H9 (cell line): ENCODE measurements at regions not wholly inside any gene's neighbourhood (a gene's known extent, or its start where the extent isn't known, plus 50 kb on each side); places are given as distances from the start of the nearest gene placed in this dataset.

Source experiments
- DNase-seq: peaks from one replicate; pipeline ENCODE4 v3.0.0-alpha.2; 2017
- H2AFZ ChIP-seq: one replicate; pipeline ENCODE4 v1.6.1; 2013; ENCODE audit warnings: mild to moderate bottlenecking, low read length, control low read depth, moderate library complexity
- H2AK5ac ChIP-seq: 2 replicates; pipeline ENCODE4 v1.6.1; 2013; ENCODE audit warnings: low read length, control low read depth, mixed read lengths; ENCODE audit not compliant: insufficient read length
- H2BK120ac ChIP-seq: one replicate; pipeline ENCODE4 v1.6.1; 2013; ENCODE audit warnings: low read depth, mild to moderate bottlenecking, low read length, control low read depth, inconsistent platforms; ENCODE audit not compliant: poor library complexity, severe bottlenecking
- H2BK12ac ChIP-seq: 2 replicates; pipeline ENCODE4 v1.6.1; 2013; ENCODE audit warnings: low read length, control low read depth, mixed read lengths, low read depth; ENCODE audit not compliant: insufficient read length
- H2BK15ac ChIP-seq: 2 replicates; pipeline ENCODE4 v1.6.1; 2013; ENCODE audit warnings: low read depth, low read length, control low read depth
- H2BK20ac ChIP-seq: one replicate; pipeline ENCODE4 v1.6.1; 2013; ENCODE audit warnings: low read depth, mild to moderate bottlenecking, low read length, control low read depth, inconsistent platforms; ENCODE audit not compliant: poor library complexity, severe bottlenecking
- H2BK5ac ChIP-seq: 2 replicates; pipeline ENCODE4 v1.6.1; 2013; ENCODE audit warnings: low read length, control low read depth, mixed read lengths; ENCODE audit not compliant: insufficient read length
- H3K14ac ChIP-seq: 2 replicates; pipeline ENCODE4 v1.6.1; 2013; ENCODE audit warnings: low read length, control low read depth; ENCODE audit not compliant: insufficient read depth
- H3K18ac ChIP-seq: 2 replicates; pipeline ENCODE4 v1.6.1; 2013; ENCODE audit warnings: low read depth, mild to moderate bottlenecking, mixed read lengths, low read length, control low read depth; ENCODE audit not compliant: insufficient read length
- H3K23ac ChIP-seq: 2 replicates; pipeline ENCODE4 v1.6.1; 2013; ENCODE audit warnings: low read length, control low read depth, mixed read lengths, low read depth; ENCODE audit not compliant: insufficient read length
- H3K23me2 ChIP-seq: 2 replicates; pipeline ENCODE4 v1.6.1; 2013; ENCODE audit warnings: low read depth, mild to moderate bottlenecking, mixed read lengths, low read length, control low read depth; ENCODE audit not compliant: insufficient read length, poor library complexity, severe bottlenecking
- H3K27ac ChIP-seq: 2 replicates; pipeline ENCODE4 v1.5.1; 2013; ENCODE audit warnings: low read length, control low read depth, mixed read lengths, low read depth; ENCODE audit not compliant: insufficient read length
- H3K27me3 ChIP-seq: 2 replicates; pipeline ENCODE4 v1.6.1; 2013; ENCODE audit warnings: low read length, control low read depth, inconsistent platforms; ENCODE audit not compliant: insufficient read depth
- H3K4ac ChIP-seq: 2 replicates; pipeline ENCODE4 v1.6.1; 2013; ENCODE audit warnings: low read depth, mild to moderate bottlenecking, control low read depth, inconsistent platforms, low read length, moderate library complexity
- H3K4me1 ChIP-seq: 2 replicates; pipeline ENCODE4 v1.6.1; 2013; ENCODE audit warnings: low read length, control low read depth, inconsistent platforms; ENCODE audit not compliant: insufficient read depth
- H3K4me2 ChIP-seq: 2 replicates; pipeline ENCODE4 v1.6.1; 2013; ENCODE audit warnings: low read length, control low read depth, mixed read lengths; ENCODE audit not compliant: insufficient read length, insufficient read depth
- H3K56ac ChIP-seq: 2 replicates; pipeline ENCODE4 v1.6.1; 2013; ENCODE audit warnings: low read depth, mild to moderate bottlenecking, mixed read lengths, low read length, control low read depth; ENCODE audit not compliant: insufficient read length
- H3K79me1 ChIP-seq: 2 replicates; pipeline ENCODE4 v1.6.1; 2013; ENCODE audit warnings: low read depth, mild to moderate bottlenecking, moderate library complexity, low read length, control low read depth, inconsistent platforms; ENCODE audit not compliant: insufficient read depth, poor library complexity, severe bottlenecking
- H3K79me2 ChIP-seq: 2 replicates; pipeline ENCODE4 v1.6.1; 2013; ENCODE audit warnings: low read length, control low read depth, inconsistent platforms; ENCODE audit not compliant: insufficient read depth
- H3K9ac ChIP-seq: 2 replicates; pipeline ENCODE4 v1.6.1; 2013; ENCODE audit warnings: low read length, control low read depth, mixed read lengths; ENCODE audit not compliant: insufficient read length; ENCODE audit errors: extremely low read depth
- H3K9me3 ChIP-seq: one replicate; pipeline ENCODE4 v1.6.1; 2013; ENCODE audit warnings: low read depth, low read length, inconsistent platforms; ENCODE audit not compliant: control insufficient read depth
- H3T11ph ChIP-seq: one replicate; pipeline ENCODE4 v1.6.1; 2013; ENCODE audit warnings: mild to moderate bottlenecking, low read length, control low read depth, inconsistent platforms
- H4K20me1 ChIP-seq: one replicate; pipeline ENCODE4 v1.6.1; 2013; ENCODE audit not compliant: control insufficient read depth, insufficient read length, insufficient read depth
- H4K5ac ChIP-seq: 2 replicates; pipeline ENCODE4 v1.6.1; 2013; ENCODE audit warnings: low read depth, mild to moderate bottlenecking, mixed read lengths, low read length, control low read depth; ENCODE audit not compliant: insufficient read length
- H4K8ac ChIP-seq: replicated peaks from 2 replicates; pipeline ENCODE4 v1.6.1; 2013; ENCODE audit warnings: low read length, control low read depth, mixed read lengths, low read depth; ENCODE audit not compliant: insufficient read length
- H4K91ac ChIP-seq: 2 replicates; pipeline ENCODE4 v1.6.1; 2013; ENCODE audit warnings: low read depth, mild to moderate bottlenecking, moderate library complexity, mixed read lengths, low read length, control low read depth; ENCODE audit not compliant: insufficient read length
- H3K27ac Mint-ChIP-seq, 3 experiments: 2 replicates in 2 of 3; 3 replicates in 1 of 3; pipeline ENCODE4 v1.8.0; 2020 to 2021; ENCODE audit warnings: mixed read lengths in 3 of 3, mild to moderate bottlenecking in 1 of 3, moderate library complexity in 1 of 3
- H3K27me3 Mint-ChIP-seq: 2 replicates; pipeline ENCODE4 v1.8.0; 2021; ENCODE audit warnings: low read depth, mild to moderate bottlenecking, moderate library complexity, mixed read lengths
- H3K36me3 Mint-ChIP-seq, 3 experiments: 2 replicates in 2 of 3; 3 replicates in 1 of 3; pipeline ENCODE4 v1.8.0; 2020 to 2021; ENCODE audit warnings: low read depth in 3 of 3, mixed read lengths in 3 of 3; ENCODE audit not compliant: insufficient read depth in 1 of 3
- H3K4me1 Mint-ChIP-seq, 2 experiments: 2 replicates each; pipeline ENCODE4 v1.8.0; 2020; ENCODE audit warnings: mixed read lengths in 2 of 2
- H3K4me3 Mint-ChIP-seq, 2 experiments: 2 replicates in 1 of 2; 3 replicates in 1 of 2; pipeline ENCODE4 v1.8.0; 2020 to 2021; ENCODE audit warnings: mild to moderate bottlenecking in 2 of 2, mixed read lengths in 2 of 2, moderate library complexity in 1 of 2
- H3K9me3 Mint-ChIP-seq, 2 experiments: 2 replicates in 1 of 2; 3 replicates in 1 of 2; pipeline ENCODE4 v1.8.0; 2020; ENCODE audit warnings: mild to moderate bottlenecking in 2 of 2, mixed read lengths in 2 of 2, moderate library complexity in 1 of 2
- WGBS: extraction: QIAGEN DNeasy Blood & Tissue Kit; methylation state at CpG from one replicate; pipeline ENCODE4 v1.1.7; 2013; ENCODE audit warnings: missing lambda C conversion rate, low lambda C conversion rate, mixed read lengths; ENCODE audit not compliant: insufficient read length; ENCODE audit errors: extremely low coverage; 5-methylcytosine and 5-hydroxymethylcytosine counted together
- TF ChIP-seq, protein P1 (sequence below): fragments of 200-600 bp; sonication (generic); conservative IDR thresholded peaks from 3 replicates; pipeline ENCODE4 v1.8.0; 2021; ENCODE audit warnings: antibody characterized with exemption, mild to moderate bottlenecking

DNA sequence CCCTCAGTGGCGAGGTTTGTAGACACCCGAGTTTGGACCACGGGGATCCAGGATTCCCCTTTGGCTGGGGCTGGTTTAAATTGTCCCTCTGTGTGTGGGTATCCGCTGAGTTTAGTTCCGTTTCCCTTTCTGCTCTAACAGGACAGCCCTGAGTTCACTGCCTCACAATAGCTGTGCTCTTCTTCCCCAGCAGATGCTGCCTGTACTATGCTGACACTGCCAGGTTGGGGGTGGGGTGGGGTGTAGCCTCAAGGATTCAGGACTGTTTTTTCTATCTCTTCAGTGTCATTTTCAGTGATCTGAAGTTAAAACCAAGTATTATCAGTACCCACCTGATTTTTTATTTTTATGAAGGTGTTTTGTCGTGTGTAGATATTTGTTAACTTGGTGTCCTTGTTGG is 655.0 kb downstream of the COL12A1 start:
- no peak overlapping the region for H3K56ac ChIP-seq
- H3K9me3 ChIP-seq: no peaks in the 10 kb centered on the region
- H4K5ac ChIP-seq: no peak overlapping the region
- H2BK12ac ChIP-seq: no peak overlapping the region
- H2BK5ac ChIP-seq: no peak overlapping the region
- H3K4me3 Mint-ChIP-seq: no peak overlapping the region
- no peaks in the 10 kb centered on the region for H3K27me3 ChIP-seq
- no peaks in the 10 kb centered on the region for H3K79me1 ChIP-seq
- H3K9ac ChIP-seq: no peak overlapping the region
- peak overlapping the region in 1 of 3 experiments; percentile 27; a peak in 1 of 7 replicates for H3K27ac Mint-ChIP-seq
- H3K27ac ChIP-seq: no peak overlapping the region
- WGBS: no CpG with 5 or more reads among the region's 6 CpGs
- no peak overlapping the region for H3K4ac ChIP-seq
- no peak for DNase-seq
- TF ChIP-seq, protein P1, sequence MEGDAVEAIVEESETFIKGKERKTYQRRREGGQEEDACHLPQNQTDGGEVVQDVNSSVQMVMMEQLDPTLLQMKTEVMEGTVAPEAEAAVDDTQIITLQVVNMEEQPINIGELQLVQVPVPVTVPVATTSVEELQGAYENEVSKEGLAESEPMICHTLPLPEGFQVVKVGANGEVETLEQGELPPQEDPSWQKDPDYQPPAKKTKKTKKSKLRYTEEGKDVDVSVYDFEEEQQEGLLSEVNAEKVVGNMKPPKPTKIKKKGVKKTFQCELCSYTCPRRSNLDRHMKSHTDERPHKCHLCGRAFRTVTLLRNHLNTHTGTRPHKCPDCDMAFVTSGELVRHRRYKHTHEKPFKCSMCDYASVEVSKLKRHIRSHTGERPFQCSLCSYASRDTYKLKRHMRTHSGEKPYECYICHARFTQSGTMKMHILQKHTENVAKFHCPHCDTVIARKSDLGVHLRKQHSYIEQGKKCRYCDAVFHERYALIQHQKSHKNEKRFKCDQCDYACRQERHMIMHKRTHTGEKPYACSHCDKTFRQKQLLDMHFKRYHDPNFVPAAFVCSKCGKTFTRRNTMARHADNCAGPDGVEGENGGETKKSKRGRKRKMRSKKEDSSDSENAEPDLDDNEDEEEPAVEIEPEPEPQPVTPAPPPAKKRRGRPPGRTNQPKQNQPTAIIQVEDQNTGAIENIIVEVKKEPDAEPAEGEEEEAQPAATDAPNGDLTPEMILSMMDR: no peak
- H3K79me2 ChIP-seq: no peaks in the 10 kb centered on the region
- H3K14ac ChIP-seq: no peak overlapping the region
- H3K4me1 ChIP-seq: no peaks in the 10 kb centered on the region
- peaks cover 0 to 3% (median under 1%) of the 10 kb centered on the region in 3 experiments; a peak in 2 of 7 replicates for H3K36me3 Mint-ChIP-seq
- no peak overlapping the region for H2AFZ ChIP-seq
- no peak overlapping the region for H4K91ac ChIP-seq
- no peak overlapping the region for H2BK20ac ChIP-seq
- no peaks in the 10 kb centered on the region for H3K4me1 Mint-ChIP-seq
- H2AK5ac ChIP-seq: no peak overlapping the region
- H4K20me1 ChIP-seq: no peaks in the 10 kb centered on the region
- no peak overlapping the region for H3T11ph ChIP-seq
- H3K27me3 Mint-ChIP-seq: no peaks in the 10 kb centered on the region
- no peak overlapping the region for H3K4me2 ChIP-seq
- no peak overlapping the region for H2BK15ac ChIP-seq
- H3K18ac ChIP-seq: no peak overlapping the region
- H3K23ac ChIP-seq: no peak overlapping the region
- no peak overlapping the region for H2BK120ac ChIP-seq
- H3K9me3 Mint-ChIP-seq: peaks cover 6% of the 10 kb centered on the region in 2 experiments
- H4K8ac ChIP-seq: no peak overlapping the region
- H3K23me2 ChIP-seq: no peaks in the 10 kb centered on the region
